ENCODE measurements at regions not wholly inside any gene's neighbourhood (a gene's known extent, or its start where the extent isn't known, plus 50 kb on each side); places are given as distances from the start of the nearest gene placed in this dataset.
A peak's percentile ranks its signal among the peaks of the same experiment; 100 is the strongest.

DNA sequence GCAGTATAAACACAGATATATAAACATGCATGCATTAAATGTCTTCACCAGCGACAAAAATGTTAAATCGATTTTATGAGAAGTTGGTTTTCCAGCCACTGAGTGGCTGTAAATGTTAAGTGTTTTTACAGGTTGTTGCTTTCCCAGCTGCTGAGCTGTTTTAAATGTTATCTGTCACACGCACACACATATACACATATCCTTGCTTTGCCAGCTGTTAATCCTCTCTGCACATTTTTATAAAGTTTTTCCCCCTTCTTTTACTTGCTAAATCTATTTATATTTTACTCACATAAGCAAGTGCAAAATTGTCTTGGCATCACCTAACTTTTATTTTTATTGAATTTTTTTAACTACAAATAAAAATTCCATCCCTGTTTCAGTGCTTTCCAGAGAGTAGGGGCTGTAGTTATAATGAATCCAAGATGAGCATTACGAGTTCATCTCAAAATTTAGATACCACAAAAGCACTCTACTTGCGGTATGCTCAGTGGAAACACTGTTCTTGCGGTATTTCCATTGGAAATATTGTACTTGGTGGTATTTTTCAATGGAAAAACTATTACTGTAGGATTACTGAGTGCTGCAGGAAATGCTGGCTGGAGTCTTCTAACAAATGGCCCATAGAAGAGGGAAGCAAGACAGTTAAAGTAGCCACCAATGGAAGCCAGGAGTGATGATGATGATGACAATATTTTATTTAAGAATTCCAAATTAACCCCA, 124.9 kb upstream of the KCNJ16 start:
- Histone ChIP-seq H3K4me3 (ENCODE audit: control insufficient read depth in 1 of 7, extremely low read depth in 1 of 7, insufficient read depth in 4 of 7, low read depth in 2 of 7, low read length in 6 of 7) (no peak overlapping the region), H3K27me3 (replicated peaks in 2 of 5; ENCODE audit: control insufficient read depth in 4 of 5, insufficient read depth in 5 of 5, low read length in 4 of 5) (no peaks in the 10 kb centered on the region), H3K4me1 (ENCODE audit: control extremely low read depth in 1 of 4, control insufficient read depth in 4 of 4, insufficient read depth in 4 of 4, low read length in 3 of 4) (peaks cover 0 to 15% (median 4%) of the 10 kb centered on the region in 4 experiments), H3K36me3 (ENCODE audit: control insufficient read depth in 4 of 4, insufficient read depth in 4 of 4, low read length in 3 of 4) (no peaks in the 10 kb centered on the region), H3K9me3 (ENCODE audit: control extremely low read depth in 1 of 5, control insufficient read depth in 4 of 5, insufficient read depth in 2 of 5, low read depth in 1 of 5, low read length in 4 of 5) (no peaks in the 10 kb centered on the region), H3K27ac (ENCODE audit: insufficient read depth in 1 of 2, low read depth in 1 of 2, low read length in 2 of 2, poor library complexity in 1 of 2, severe bottlenecking in 2 of 2) (no peak overlapping the region)
- POLR2A ChIA-PET = no interaction called here
- peak in 2 of 3 donors; percentile 11 to 39 for DNase-seq
- CTCF ChIA-PET = no interaction called here
- no CpG with 5 or more reads among the region's 6 CpGs for WGBS (ENCODE audit: insufficient coverage)

- no peaks in the 10 kb centered on the region for H3K36me3 ChIP-seq (ENCODE audit: control insufficient read depth in 4 of 4, insufficient read depth in 4 of 4, low read length in 3 of 4)
- CTCF ChIA-PET = no interaction called here
- H3K4me3 ChIP-seq (ENCODE audit: control insufficient read depth in 1 of 7, extremely low read depth in 1 of 7, insufficient read depth in 4 of 7, low read depth in 2 of 7, low read length in 6 of 7) = no peak overlapping the region
- POLR2A ChIA-PET = no interaction called here
- peaks cover 0 to 13% (median 4%) of the 10 kb centered on the region in 4 experiments for H3K4me1 ChIP-seq (ENCODE audit: control extremely low read depth in 1 of 4, control insufficient read depth in 4 of 4, insufficient read depth in 4 of 4, low read length in 3 of 4)
- H3K27ac ChIP-seq (ENCODE audit: insufficient read depth in 1 of 2, low read depth in 1 of 2, low read length in 2 of 2, poor library complexity in 1 of 2, severe bottlenecking in 2 of 2) = no peak overlapping the region
- H3K9me3 ChIP-seq (ENCODE audit: control extremely low read depth in 1 of 5, control insufficient read depth in 4 of 5, insufficient read depth in 2 of 5, low read depth in 1 of 5, low read length in 4 of 5) = no peaks in the 10 kb centered on the region
- no peaks in the 10 kb centered on the region for H3K27me3 ChIP-seq (replicated peaks in 2 of 5; ENCODE audit: control insufficient read depth in 4 of 5, insufficient read depth in 5 of 5, low read length in 4 of 5)
- no peak for DNase-seq
Observed at GRCh38 chr17:69950701-69951418, 124.2 kb upstream of the KCNJ16 start.

DNA sequence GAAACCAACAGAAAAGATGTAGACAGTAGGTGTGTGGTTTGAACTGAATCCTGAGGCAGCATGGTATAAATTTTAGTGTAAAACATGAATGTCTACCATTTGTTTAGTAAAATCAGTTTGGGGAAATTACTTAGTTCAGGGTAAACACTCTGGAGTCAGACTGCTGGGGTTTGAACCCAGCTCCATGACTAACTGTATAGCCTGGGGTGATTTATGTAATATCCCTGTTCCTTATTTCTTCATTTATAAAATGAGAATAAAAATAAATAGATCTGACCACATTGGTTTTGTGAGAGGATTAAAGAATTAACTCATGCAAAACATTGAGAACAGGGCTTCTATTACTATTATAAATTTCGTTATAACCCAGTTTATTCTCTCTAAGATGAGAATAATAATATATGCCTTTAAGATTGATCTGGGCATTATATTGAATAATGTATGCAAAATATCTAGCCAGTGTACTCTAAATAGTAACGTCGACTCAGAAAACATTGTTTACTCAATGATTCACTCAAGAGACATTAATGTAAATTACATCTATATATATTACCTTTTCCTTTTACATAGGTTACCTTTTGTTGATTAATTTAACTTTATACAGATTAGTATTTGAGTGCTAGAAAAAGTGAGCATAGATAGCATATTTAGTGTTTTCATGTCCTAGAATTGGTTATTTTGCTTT, 120.6 kb upstream of the KCNJ16 start:
- no peaks in the 10 kb centered on the region for H3K36me3 ChIP-seq (ENCODE audit: control insufficient read depth in 4 of 4, insufficient read depth in 4 of 4, low read length in 3 of 4)
- no peak overlapping the region for H3K27ac ChIP-seq (ENCODE audit: insufficient read depth in 1 of 2, low read depth in 1 of 2, low read length in 2 of 2, poor library complexity in 1 of 2, severe bottlenecking in 2 of 2)
- no peaks in the 10 kb centered on the region for H3K27me3 ChIP-seq (replicated peaks in 2 of 5; ENCODE audit: control insufficient read depth in 4 of 5, insufficient read depth in 5 of 5, low read length in 4 of 5)
- peaks cover 0 to 3% (median 0%) of the 10 kb centered on the region in 4 experiments for H3K4me1 ChIP-seq (ENCODE audit: control extremely low read depth in 1 of 4, control insufficient read depth in 4 of 4, insufficient read depth in 4 of 4, low read length in 3 of 4)
- ChIA-PET POLR2A (no interaction called here), CTCF (no interaction called here)
- WGBS (ENCODE audit: insufficient coverage) = no CpG with 5 or more reads among the region's 3 CpGs
- DNase-seq = no peak
- no peaks in the 10 kb centered on the region for H3K9me3 ChIP-seq (ENCODE audit: control extremely low read depth in 1 of 5, control insufficient read depth in 4 of 5, insufficient read depth in 2 of 5, low read depth in 1 of 5, low read length in 4 of 5)
- no peak overlapping the region for H3K4me3 ChIP-seq (ENCODE audit: control insufficient read depth in 1 of 7, extremely low read depth in 1 of 7, insufficient read depth in 4 of 7, low read depth in 2 of 7, low read length in 6 of 7)

DNA sequence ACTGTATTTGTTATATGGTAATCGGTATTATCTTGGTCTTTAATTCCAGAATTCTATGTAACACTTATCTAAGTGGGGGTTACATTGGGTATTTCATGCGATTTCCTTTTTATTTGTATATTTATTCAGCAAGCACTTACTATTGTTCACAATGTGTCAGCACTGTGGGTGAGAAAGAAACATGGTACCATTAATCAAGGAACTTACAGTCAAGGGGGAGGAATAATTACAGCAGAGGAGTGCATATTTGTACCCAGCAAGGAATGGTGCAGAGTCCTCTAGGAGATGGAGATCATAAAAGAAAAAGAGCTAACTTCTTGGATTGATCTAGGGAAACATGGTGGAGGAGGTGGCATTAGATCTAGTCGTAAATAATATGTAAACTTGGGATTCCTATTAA, 117.0 kb upstream of the KCNJ16 start:
- POLR2A ChIA-PET = no interaction called here
- Histone ChIP-seq H3K27me3 (replicated peaks in 2 of 5; ENCODE audit: control insufficient read depth in 4 of 5, insufficient read depth in 5 of 5, low read length in 4 of 5) (no peaks in the 10 kb centered on the region), H3K27ac (ENCODE audit: insufficient read depth in 1 of 2, low read depth in 1 of 2, low read length in 2 of 2, poor library complexity in 1 of 2, severe bottlenecking in 2 of 2) (no peak overlapping the region), H3K9me3 (ENCODE audit: control extremely low read depth in 1 of 5, control insufficient read depth in 4 of 5, insufficient read depth in 2 of 5, low read depth in 1 of 5, low read length in 4 of 5) (no peaks in the 10 kb centered on the region), H3K4me3 (ENCODE audit: control insufficient read depth in 1 of 7, extremely low read depth in 1 of 7, insufficient read depth in 4 of 7, low read depth in 2 of 7, low read length in 6 of 7) (no peak overlapping the region), H3K4me1 (ENCODE audit: control extremely low read depth in 1 of 4, control insufficient read depth in 4 of 4, insufficient read depth in 4 of 4, low read length in 3 of 4) (no peaks in the 10 kb centered on the region), H3K36me3 (ENCODE audit: control insufficient read depth in 4 of 4, insufficient read depth in 4 of 4, low read length in 3 of 4) (no peaks in the 10 kb centered on the region)
- DNase-seq = no peak
- CTCF ChIA-PET = no interaction called here
- WGBS (ENCODE audit: insufficient coverage) = 100% methylated on average over 1 of the region's 3 CpGs

DNA sequence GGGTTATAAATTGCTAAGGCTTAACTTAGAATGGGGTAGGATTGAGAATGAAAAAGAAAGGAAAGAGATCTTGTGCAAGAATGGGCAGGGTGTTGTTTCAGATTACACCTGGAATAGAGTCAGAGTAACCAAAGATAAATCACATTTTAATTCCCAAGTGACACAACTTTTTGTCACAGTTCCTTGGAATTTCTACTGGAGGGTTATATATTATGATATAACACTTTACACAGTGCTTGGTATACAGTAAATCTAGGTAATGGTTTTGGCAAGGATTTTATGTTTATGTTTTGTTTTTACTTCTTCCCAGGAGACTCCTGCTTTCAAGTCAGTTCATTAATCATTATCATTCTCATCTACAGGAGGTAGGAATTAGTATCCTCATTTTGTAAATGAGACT, 115.7 kb upstream of the KCNJ16 start:
- no peaks in the 10 kb centered on the region for H3K27me3 ChIP-seq (replicated peaks in 2 of 5; ENCODE audit: control insufficient read depth in 4 of 5, insufficient read depth in 5 of 5, low read length in 4 of 5)
- H3K4me1 ChIP-seq (ENCODE audit: control extremely low read depth in 1 of 4, control insufficient read depth in 4 of 4, insufficient read depth in 4 of 4, low read length in 3 of 4) = no peaks in the 10 kb centered on the region
- no peak for DNase-seq
- peaks cover 0 to 2% (median under 1%) of the 10 kb centered on the region in 5 experiments for H3K9me3 ChIP-seq (ENCODE audit: control extremely low read depth in 1 of 5, control insufficient read depth in 4 of 5, insufficient read depth in 2 of 5, low read depth in 1 of 5, low read length in 4 of 5)
- no peaks in the 10 kb centered on the region for H3K36me3 ChIP-seq (ENCODE audit: control insufficient read depth in 4 of 4, insufficient read depth in 4 of 4, low read length in 3 of 4)
- ChIA-PET CTCF (no interaction called here), POLR2A (no interaction called here)
- no peak overlapping the region for H3K27ac ChIP-seq (ENCODE audit: insufficient read depth in 1 of 2, low read depth in 1 of 2, low read length in 2 of 2, poor library complexity in 1 of 2, severe bottlenecking in 2 of 2)
- H3K4me3 ChIP-seq (ENCODE audit: control insufficient read depth in 1 of 7, extremely low read depth in 1 of 7, insufficient read depth in 4 of 7, low read depth in 2 of 7, low read length in 6 of 7) = no peak overlapping the region

DNA sequence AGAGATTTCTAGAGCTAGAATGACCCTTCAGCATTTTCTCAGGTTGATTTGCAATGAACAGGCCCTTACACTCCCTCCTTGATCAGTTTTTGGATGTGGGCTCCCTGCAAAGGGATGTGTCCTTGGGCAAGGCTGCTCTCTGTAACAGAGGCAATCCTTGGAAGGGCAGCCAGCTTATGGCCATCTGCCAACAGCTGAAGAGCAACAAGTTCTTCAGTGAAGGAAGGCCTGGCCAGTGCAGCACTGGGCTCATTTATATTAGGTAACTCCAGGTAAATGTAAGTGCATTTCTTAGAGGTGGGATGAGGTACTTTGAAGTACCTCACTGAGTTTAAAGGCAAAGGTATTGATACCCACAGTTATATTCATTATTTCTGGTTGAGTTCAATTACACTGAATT, 114.3 kb upstream of the KCNJ16 start:
- no peak overlapping the region for H3K27ac ChIP-seq (ENCODE audit: insufficient read depth in 1 of 2, low read depth in 1 of 2, low read length in 2 of 2, poor library complexity in 1 of 2, severe bottlenecking in 2 of 2)
- peaks cover 2 to 12% (median 3%) of the 10 kb centered on the region in 5 experiments for H3K9me3 ChIP-seq (ENCODE audit: control extremely low read depth in 1 of 5, control insufficient read depth in 4 of 5, insufficient read depth in 2 of 5, low read depth in 1 of 5, low read length in 4 of 5)
- no peaks in the 10 kb centered on the region for H3K4me1 ChIP-seq (ENCODE audit: control extremely low read depth in 1 of 4, control insufficient read depth in 4 of 4, insufficient read depth in 4 of 4, low read length in 3 of 4)
- no peak overlapping the region for H3K4me3 ChIP-seq (ENCODE audit: control insufficient read depth in 1 of 7, extremely low read depth in 1 of 7, insufficient read depth in 4 of 7, low read depth in 2 of 7, low read length in 6 of 7)
- H3K36me3 ChIP-seq (ENCODE audit: control insufficient read depth in 4 of 4, insufficient read depth in 4 of 4, low read length in 3 of 4) = no peaks in the 10 kb centered on the region
- ChIA-PET CTCF (no interaction called here), POLR2A (no interaction called here)
- no peak for DNase-seq
- no peaks in the 10 kb centered on the region for H3K27me3 ChIP-seq (replicated peaks in 2 of 5; ENCODE audit: control insufficient read depth in 4 of 5, insufficient read depth in 5 of 5, low read length in 4 of 5)

GRCh38 chr17:69961501-69962145, 113.4 kb upstream of the KCNJ16 start:
- no peaks in the 10 kb centered on the region for H3K4me1 ChIP-seq (ENCODE audit: control extremely low read depth in 1 of 4, control insufficient read depth in 4 of 4, insufficient read depth in 4 of 4, low read length in 3 of 4)
- POLR2A ChIA-PET = no interaction called here
- no peaks in the 10 kb centered on the region for H3K27me3 ChIP-seq (replicated peaks in 2 of 5; ENCODE audit: control insufficient read depth in 4 of 5, insufficient read depth in 5 of 5, low read length in 4 of 5)
- H3K4me3 ChIP-seq (ENCODE audit: control insufficient read depth in 1 of 7, extremely low read depth in 1 of 7, insufficient read depth in 4 of 7, low read depth in 2 of 7, low read length in 6 of 7) = no peak overlapping the region
- no peak overlapping the region for H3K27ac ChIP-seq (ENCODE audit: insufficient read depth in 1 of 2, low read depth in 1 of 2, low read length in 2 of 2, poor library complexity in 1 of 2, severe bottlenecking in 2 of 2)
- no peaks in the 10 kb centered on the region for H3K36me3 ChIP-seq (ENCODE audit: control insufficient read depth in 4 of 4, insufficient read depth in 4 of 4, low read length in 3 of 4)
- peaks cover 2 to 17% (median 3%) of the 10 kb centered on the region in 5 experiments for H3K9me3 ChIP-seq (ENCODE audit: control extremely low read depth in 1 of 5, control insufficient read depth in 4 of 5, insufficient read depth in 2 of 5, low read depth in 1 of 5, low read length in 4 of 5)
- CTCF ChIA-PET = no interaction called here
- 80% methylated on average over 5 of the region's 7 CpGs for WGBS (ENCODE audit: insufficient coverage)
- no peak for DNase-seq

All from common myeloid progenitor, CD34-positive (primary cell).